Body of pancreas (tissue), 4 donors: ENCODE measurements at regions not wholly inside any gene's neighbourhood (a gene's known extent, or its start where the extent isn't known, plus 50 kb on each side); places are given as distances from the start of the nearest gene placed in this dataset.

ENCODE experiments used
- CTCF ChIP-seq, 7 experiments: fragments of 450-650 bp in 4 of 7; fragments of 200-600 bp in 3 of 7; sonication (generic) in 3 of 7; IDR thresholded peaks; one replicate each; pipeline ENCODE4 v1.5.1; 2016 to 2019; ENCODE audit warnings: antibody characterized with exemption in 7 of 7
- POLR2A ChIP-seq, 3 donors: fragments of 450-650 bp; IDR thresholded peaks; one replicate each; pipeline ENCODE4 v1.6.1; 2016; ENCODE audit warnings: antibody characterized with exemption in 3 of 3, mild to moderate bottlenecking in 2 of 3

DNA sequence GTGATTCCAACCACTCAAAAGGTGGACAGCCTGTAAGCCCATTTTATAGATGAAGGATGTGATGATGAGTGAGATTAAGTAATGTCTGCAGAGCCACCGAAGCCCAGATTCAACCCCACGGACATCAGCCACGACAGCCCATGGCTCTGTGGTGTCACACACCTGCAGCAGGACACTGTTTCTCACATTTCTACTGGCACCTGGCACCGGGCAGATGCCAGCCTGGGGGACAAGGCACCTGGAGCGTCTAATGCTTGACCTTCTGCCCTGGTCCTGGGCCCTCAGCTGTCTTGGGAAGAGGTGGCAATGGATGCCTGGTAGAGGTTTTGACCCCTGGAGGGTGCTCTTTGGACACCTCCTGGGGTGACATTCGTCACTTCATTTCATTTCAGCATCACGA lies 176.3 kb downstream of the ANAPC1 start:
- TF ChIP-seq CTCF (IDR thresholded peaks at IDR 0.05), result no peak
- no peak for TF ChIP-seq POLR2A (IDR thresholded peaks at IDR 0.05)
